ENCODE measurements at regions not wholly inside any gene's neighbourhood (a gene's known extent, or its start where the extent isn't known, plus 50 kb on each side); places are given as distances from the start of the nearest gene placed in this dataset.

DNA sequence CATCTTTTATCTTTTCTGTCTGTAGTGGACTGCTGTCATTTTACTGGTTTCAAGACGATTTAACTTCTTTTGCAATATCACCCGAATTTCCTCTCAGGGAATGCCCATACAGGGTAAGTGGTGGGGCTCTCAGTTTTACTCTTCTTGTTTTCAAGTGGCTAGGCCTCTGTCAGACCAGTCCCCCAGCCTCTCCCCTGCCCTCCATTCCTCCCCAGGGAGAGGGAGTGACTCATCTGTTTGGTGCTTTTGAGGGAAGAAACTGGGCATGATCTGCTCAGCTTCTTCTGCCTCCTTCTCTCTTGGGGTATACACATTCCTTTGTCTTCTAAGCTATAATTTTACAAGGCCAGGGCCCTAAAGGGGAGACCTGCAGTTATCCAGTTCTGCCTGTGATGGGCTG lies 332.0 kb downstream of the CBLN1 start:
- TF ChIP-seq, protein P1, sequence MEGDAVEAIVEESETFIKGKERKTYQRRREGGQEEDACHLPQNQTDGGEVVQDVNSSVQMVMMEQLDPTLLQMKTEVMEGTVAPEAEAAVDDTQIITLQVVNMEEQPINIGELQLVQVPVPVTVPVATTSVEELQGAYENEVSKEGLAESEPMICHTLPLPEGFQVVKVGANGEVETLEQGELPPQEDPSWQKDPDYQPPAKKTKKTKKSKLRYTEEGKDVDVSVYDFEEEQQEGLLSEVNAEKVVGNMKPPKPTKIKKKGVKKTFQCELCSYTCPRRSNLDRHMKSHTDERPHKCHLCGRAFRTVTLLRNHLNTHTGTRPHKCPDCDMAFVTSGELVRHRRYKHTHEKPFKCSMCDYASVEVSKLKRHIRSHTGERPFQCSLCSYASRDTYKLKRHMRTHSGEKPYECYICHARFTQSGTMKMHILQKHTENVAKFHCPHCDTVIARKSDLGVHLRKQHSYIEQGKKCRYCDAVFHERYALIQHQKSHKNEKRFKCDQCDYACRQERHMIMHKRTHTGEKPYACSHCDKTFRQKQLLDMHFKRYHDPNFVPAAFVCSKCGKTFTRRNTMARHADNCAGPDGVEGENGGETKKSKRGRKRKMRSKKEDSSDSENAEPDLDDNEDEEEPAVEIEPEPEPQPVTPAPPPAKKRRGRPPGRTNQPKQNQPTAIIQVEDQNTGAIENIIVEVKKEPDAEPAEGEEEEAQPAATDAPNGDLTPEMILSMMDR (IDR thresholded peaks at IDR 0.05; ENCODE audit: low read length), result no peak
- TF ChIP-seq EZH2 (optimal IDR thresholded peaks at IDR 0.05; ENCODE audit: low read depth, low read length), result no peak
- no peak for TF ChIP-seq EZH2phosphoT487 (IDR thresholded peaks at IDR 0.05; ENCODE audit: low read length)
